ENCODE measurements at regions not wholly inside any gene's neighbourhood (a gene's known extent, or its start where the extent isn't known, plus 50 kb on each side); places are given as distances from the start of the nearest gene placed in this dataset.
"Not testable (repeated sequence)": the region's sequence is repeated elsewhere in the genome, so short reads cannot be mapped to it uniquely, and the experiment has no call there.

GRCh38 chr3:147699175-147699838 is 290.1 kb downstream of the ZIC1 start:
- Histone ChIP-seq H3K4me1 (peaks cover 0 to 4% of the 10 kb centered on the region in 2 donors), H3K4me3 (no peak overlapping the region), H3K27ac (no peak overlapping the region), H3K9me3 (no peaks in the 10 kb centered on the region), H3K36me3 (no peaks in the 10 kb centered on the region), H3K27me3 (no peaks in the 10 kb centered on the region)
- no peak for DNase-seq (ENCODE audit: low spot score in 2 of 2)
- TF ChIP-seq CTCF (IDR thresholded peaks at IDR 0.05) = no peak
- intact Hi-C loops (cut with DNase I) = no loop called here

GRCh38 chr3:147701195-147701594 is 292.0 kb downstream of the ZIC1 start:
- H3K27me3 ChIP-seq = no peaks in the 10 kb centered on the region
- no peak for DNase-seq (ENCODE audit: low spot score in 2 of 2)

GRCh38 chr3:147702509-147702908 is 293.3 kb downstream of the ZIC1 start:
- no peak overlapping the region for H3K27ac ChIP-seq

More at GRCh38 chr3:147701195-147701594, 292.0 kb downstream of the ZIC1 start:
- H3K27ac ChIP-seq = no peak overlapping the region
- no peak for TF ChIP-seq CTCF (IDR thresholded peaks at IDR 0.05)
- H3K4me1 ChIP-seq = peaks cover 0 to 4% of the 10 kb centered on the region in 2 donors
- intact Hi-C loops (cut with DNase I) = no loop called here
- H3K36me3 ChIP-seq = no peaks in the 10 kb centered on the region
- H3K9me3 ChIP-seq = no peaks in the 10 kb centered on the region
- H3K4me3 ChIP-seq = no peak overlapping the region

GRCh38 chr3:147705651-147706051 is 296.5 kb downstream of the ZIC1 start:
- no peak overlapping the region for H3K27ac ChIP-seq
- peaks cover 0 to 4% of the 10 kb centered on the region in 2 donors for H3K4me1 ChIP-seq
- H3K36me3 ChIP-seq = no peaks in the 10 kb centered on the region
- intact Hi-C loops (cut with DNase I) = no loop called here
- no peak for TF ChIP-seq CTCF (IDR thresholded peaks at IDR 0.05)
- no peak overlapping the region for H3K4me3 ChIP-seq
- H3K9me3 ChIP-seq = no peaks in the 10 kb centered on the region
- no peaks in the 10 kb centered on the region for H3K27me3 ChIP-seq
- no peak for DNase-seq (ENCODE audit: low spot score in 2 of 2)

More at GRCh38 chr3:147702509-147702908, 293.3 kb downstream of the ZIC1 start:
- Histone ChIP-seq H3K36me3 (no peaks in the 10 kb centered on the region), H3K4me3 (no peak overlapping the region), H3K4me1 (peaks cover 0 to 4% of the 10 kb centered on the region in 2 donors), H3K27me3 (no peaks in the 10 kb centered on the region), H3K9me3 (no peaks in the 10 kb centered on the region)
- TF ChIP-seq CTCF (IDR thresholded peaks at IDR 0.05) = no peak
- intact Hi-C loops (cut with DNase I) = no loop called here
- no peak for DNase-seq (ENCODE audit: low spot score in 2 of 2)

- H3K4me1 ChIP-seq; intact Hi-C loops (cut with DNase I); DNase-seq (ENCODE audit: low spot score in 2 of 2); H3K9me3 ChIP-seq; H3K36me3 ChIP-seq; H3K4me3 ChIP-seq; H3K27me3 ChIP-seq; H3K27ac ChIP-seq: not testable (repeated sequence)
These were observed 301.6 kb downstream of the ZIC1 start for GRCh38 chr3:147710753-147711152.

- DNase-seq (ENCODE audit: low spot score in 2 of 2) = no peak
- Histone ChIP-seq H3K4me1 (peaks cover 0 to 8% of the 10 kb centered on the region in 2 donors), H3K27me3 (no peaks in the 10 kb centered on the region), H3K36me3 (no peaks in the 10 kb centered on the region), H3K27ac (peak overlapping the region in 1 of 2 donors; percentile 32), H3K4me3 (no peak overlapping the region), H3K9me3 (no peaks in the 10 kb centered on the region)
- TF ChIP-seq CTCF (IDR thresholded peaks at IDR 0.05) = no peak
- intact Hi-C loops (cut with DNase I) = no loop called here
These were observed 303.2 kb downstream of the ZIC1 start for GRCh38 chr3:147712357-147712756.

- H3K36me3 ChIP-seq; H3K9me3 ChIP-seq; H3K4me1 ChIP-seq; intact Hi-C loops (cut with DNase I); DNase-seq (ENCODE audit: low spot score in 2 of 2); H3K27me3 ChIP-seq; H3K4me3 ChIP-seq: not testable (repeated sequence)
- peak overlapping the region in 1 of 2 donors; percentile 32 for H3K27ac ChIP-seq
These were observed 303.6 kb downstream of the ZIC1 start for GRCh38 chr3:147712758-147713157.

Data from ascending aorta (tissue), 2 donors.